Endothelial cell of umbilical vein (primary cell): ENCODE measurements at regions not wholly inside any gene's neighbourhood (a gene's known extent, or its start where the extent isn't known, plus 50 kb on each side); places are given as distances from the start of the nearest gene placed in this dataset.

ENCODE experiments used
- BruUV-seq: library from RNA; stranded (reverse); fragments of 400-500 nt; replicated peaks from 2 replicates; lab custom pipeline; 2021; lab: Mats Ljungman, UMichigan
- CTCF ChIA-PET: fragments of 300-600, 350-600 bp; sonication (Branson Sonifier 250); formaldehyde crosslinking; loops from one replicate; lab custom pipeline; 2021; ENCODE audit warnings: antibody characterized with exemption, inconsistent platforms; lab: Charles Lee
- POLR2A ChIA-PET: fragments of 300-600, 350-600 bp; sonication (Branson Sonifier 250); formaldehyde crosslinking; loops from one replicate; lab custom pipeline; 2021; ENCODE audit warnings: antibody characterized with exemption, inconsistent platforms; lab: Charles Lee
- DNase-seq: peaks from one replicate; pipeline ENCODE4 v3.0.0-alpha.2; 2011; ENCODE audit warnings: low read depth, low spot score
- FAIRE-seq: peaks from 2 replicates; lab custom pipeline; 2011; peaks lifted over from hg19 to GRCh38; lab: Jason Lieb, UNC
- H2AFZ ChIP-seq: 2 replicates; pipeline ENCODE4 v1.6.0; 2012; ENCODE audit warnings: low read depth, low read length, control low read depth, inconsistent platforms
- H3K27ac ChIP-seq: 2 replicates; pipeline ENCODE4 v1.5.1; 2011; ENCODE audit warnings: low read depth, mild to moderate bottlenecking, control low read depth, low read length, moderate library complexity; ENCODE audit not compliant: insufficient read depth
- H3K27me3 ChIP-seq, 2 experiments: 2 replicates each; pipeline versions ENCODE4 v1.6.0 to v1.6.1; 2011; ENCODE audit warnings: low read length in 2 of 2, mixed read lengths in 1 of 2; ENCODE audit not compliant: control insufficient read depth in 2 of 2, insufficient read depth in 2 of 2
- H3K36me3 ChIP-seq, 2 experiments: 2 replicates in 1 of 2; 3 replicates in 1 of 2; pipeline ENCODE4 v1.5.1; 2011; ENCODE audit warnings: low read length in 2 of 2, mild to moderate bottlenecking in 1 of 2, moderate library complexity in 1 of 2; ENCODE audit not compliant: control insufficient read depth in 2 of 2, insufficient read depth in 2 of 2; ENCODE audit errors: extremely low read depth in 1 of 2
- H3K4me1 ChIP-seq: 3 replicates; pipeline ENCODE4 v1.5.1; 2011; ENCODE audit warnings: mild to moderate bottlenecking, low read length; ENCODE audit not compliant: control insufficient read depth, insufficient read depth; ENCODE audit errors: extremely low read depth
- H3K4me2 ChIP-seq: 2 replicates; pipeline ENCODE4 v1.6.1; 2011; ENCODE audit warnings: low read length, control low read depth, mixed read lengths; ENCODE audit not compliant: insufficient read depth
- H3K4me3 ChIP-seq, 3 experiments: fragments of 200-600 bp in 1 of 3; sonication (generic), shearing (Covaris generic) in 1 of 3; replicated peaks in 1 of 3; 2 replicates each; pipeline ENCODE4 v1.5.1; 2011 to 2016; ENCODE audit warnings: control low read depth in 3 of 3, low read length in 3 of 3, mild to moderate bottlenecking in 2 of 3, inconsistent platforms in 1 of 3, low read depth in 1 of 3, moderate library complexity in 1 of 3; ENCODE audit not compliant: insufficient read depth in 1 of 3
- H3K79me2 ChIP-seq: 2 replicates; pipeline ENCODE4 v1.6.0; 2012; ENCODE audit warnings: low read length, inconsistent platforms; ENCODE audit not compliant: control insufficient read depth, insufficient read depth
- H3K9ac ChIP-seq: replicated peaks from 2 replicates; pipeline ENCODE3; 2011; ENCODE audit warnings: low read length, control low read depth; ENCODE audit not compliant: insufficient read depth; ENCODE audit errors: extremely low read depth
- H3K9me1 ChIP-seq: replicated peaks from 3 replicates; pipeline ENCODE4 v1.6.0; 2011; ENCODE audit warnings: mild to moderate bottlenecking, low read length; ENCODE audit not compliant: control insufficient read depth, insufficient read depth; ENCODE audit errors: extremely low read depth
- H3K9me3 ChIP-seq: replicated peaks from 2 replicates; pipeline ENCODE4 v1.5.1; 2012; ENCODE audit warnings: low read length, inconsistent platforms; ENCODE audit not compliant: control insufficient read depth, insufficient read depth
- H4K20me1 ChIP-seq: replicated peaks from 2 replicates; pipeline ENCODE3; 2011; ENCODE audit warnings: mild to moderate bottlenecking, low read length; ENCODE audit not compliant: control insufficient read depth, insufficient read depth; ENCODE audit errors: extremely low read depth
- EZH2 ChIP-seq: IDR thresholded peaks from 2 replicates; pipeline ENCODE4 v1.6.1; 2012; ENCODE audit warnings: borderline replicate concordance, low read depth, mild to moderate bottlenecking, moderate library complexity, low read length, inconsistent platforms; ENCODE audit not compliant: severe bottlenecking
- FOS ChIP-seq: IDR thresholded peaks from 2 replicates; pipeline ENCODE4 v1.6.1; 2011; ENCODE audit warnings: mild to moderate bottlenecking, low read length, moderate library complexity, borderline replicate concordance; ENCODE audit not compliant: insufficient read depth
- GATA2 ChIP-seq: IDR thresholded peaks from 2 replicates; pipeline ENCODE4 v1.7.0; 2011; ENCODE audit warnings: low read depth, mild to moderate bottlenecking, moderate library complexity, mixed read lengths, low read length; ENCODE audit not compliant: insufficient read length, insufficient read depth
- JUN ChIP-seq: IDR thresholded peaks from 2 replicates; pipeline ENCODE4 v1.6.1; 2011; ENCODE audit warnings: borderline replicate concordance, low read depth; ENCODE audit not compliant: insufficient read length, insufficient read depth
- MYC ChIP-seq: IDR thresholded peaks from one replicate; pipeline ENCODE4 v1.6.1; 2011; ENCODE audit warnings: mild to moderate bottlenecking, low read depth, low read length
- POLR2A ChIP-seq: IDR thresholded peaks from 2 replicates; pipeline ENCODE4 v1.6.1; 2012; ENCODE audit warnings: low read depth, mild to moderate bottlenecking, control low read depth, low read length
- POLR2AphosphoS5 ChIP-seq: IDR thresholded peaks from 2 replicates; pipeline ENCODE4 v1.6.1; 2012; ENCODE audit warnings: low read depth, mild to moderate bottlenecking, control low read depth, low read length, moderate library complexity; ENCODE audit not compliant: insufficient read depth
- dilution Hi-C: fragments of 300-500 bp; cut with MboI; formaldehyde crosslinking; loops from one replicate; pipeline ENCODE4 v1.15.0; 2019; ENCODE audit warnings: low sequenced_read_pairs; ENCODE audit not compliant: extremely low pct_ligation_motif_present
- intact Hi-C: fragments of 100-400 bp; cut with micrococcal nuclease; formaldehyde crosslinking; loops from one replicate; pipeline ENCODE4 v1.10.0; 2022
- TF ChIP-seq, protein P1 (sequence below), 2 donors: IDR thresholded peaks; 1 replicate in 1 of 2; 2 replicates in 1 of 2; pipeline ENCODE4 v1.5.1; 2011; ENCODE audit warnings: low read length in 2 of 2, mild to moderate bottlenecking in 2 of 2, moderate library complexity in 2 of 2, control low read depth in 1 of 2, inconsistent platforms in 1 of 2, low read depth in 1 of 2; ENCODE audit not compliant: insufficient read depth in 1 of 2; ENCODE audit errors: extremely low read depth in 1 of 2
- TF ChIP-seq, protein P2 (sequence below): IDR thresholded peaks from 2 replicates; pipeline ENCODE4 v1.6.1; 2011; ENCODE audit not compliant: insufficient read depth, insufficient read length

DNA sequence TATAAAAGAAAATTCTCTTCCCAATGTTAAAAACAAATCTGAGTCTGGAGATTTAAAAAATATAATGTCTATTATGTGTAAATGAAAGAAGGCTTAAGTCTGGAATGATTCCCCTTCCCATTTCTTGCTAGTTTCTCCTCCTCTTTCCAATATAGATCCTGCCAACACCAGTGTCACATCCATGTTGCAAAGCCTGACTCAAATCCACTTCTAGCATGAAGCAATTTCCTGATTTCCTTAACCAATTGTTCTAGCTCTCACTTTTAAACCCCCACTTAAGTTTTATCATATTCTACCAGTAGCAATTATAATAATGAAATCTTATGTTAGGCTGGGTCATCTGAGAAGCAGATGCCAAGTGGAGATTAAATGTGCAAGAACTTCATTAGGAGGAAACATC is 100.1 kb upstream of the SEC61G start:
- POLR2A ChIA-PET, result no interaction called here
- H3K4me1 ChIP-seq, result no peaks in the 10 kb centered on the region
- FAIRE-seq, result no peak
- no peaks in the 10 kb centered on the region for H3K79me2 ChIP-seq
- no TSS peak for BruUV-seq
- dilution Hi-C loops (no loop called here), intact Hi-C loops (no loop called here)
- H3K4me2 ChIP-seq, result no peak overlapping the region
- H2AFZ ChIP-seq, result no peak overlapping the region
- H3K9ac ChIP-seq, result no peak overlapping the region
- peaks cover 11 to 24% of the 10 kb centered on the region in 2 experiments for H3K27me3 ChIP-seq
- CTCF ChIA-PET, result no interaction called here
- no peak overlapping the region for H3K4me3 ChIP-seq
- no peaks in the 10 kb centered on the region for H3K36me3 ChIP-seq
- TF ChIP-seq GATA2, result no peak
- TF ChIP-seq, protein P1, sequence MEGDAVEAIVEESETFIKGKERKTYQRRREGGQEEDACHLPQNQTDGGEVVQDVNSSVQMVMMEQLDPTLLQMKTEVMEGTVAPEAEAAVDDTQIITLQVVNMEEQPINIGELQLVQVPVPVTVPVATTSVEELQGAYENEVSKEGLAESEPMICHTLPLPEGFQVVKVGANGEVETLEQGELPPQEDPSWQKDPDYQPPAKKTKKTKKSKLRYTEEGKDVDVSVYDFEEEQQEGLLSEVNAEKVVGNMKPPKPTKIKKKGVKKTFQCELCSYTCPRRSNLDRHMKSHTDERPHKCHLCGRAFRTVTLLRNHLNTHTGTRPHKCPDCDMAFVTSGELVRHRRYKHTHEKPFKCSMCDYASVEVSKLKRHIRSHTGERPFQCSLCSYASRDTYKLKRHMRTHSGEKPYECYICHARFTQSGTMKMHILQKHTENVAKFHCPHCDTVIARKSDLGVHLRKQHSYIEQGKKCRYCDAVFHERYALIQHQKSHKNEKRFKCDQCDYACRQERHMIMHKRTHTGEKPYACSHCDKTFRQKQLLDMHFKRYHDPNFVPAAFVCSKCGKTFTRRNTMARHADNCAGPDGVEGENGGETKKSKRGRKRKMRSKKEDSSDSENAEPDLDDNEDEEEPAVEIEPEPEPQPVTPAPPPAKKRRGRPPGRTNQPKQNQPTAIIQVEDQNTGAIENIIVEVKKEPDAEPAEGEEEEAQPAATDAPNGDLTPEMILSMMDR (IDR thresholded peaks at IDR 0.05; ENCODE audit: extremely low read depth in 1 of 2, insufficient read depth in 1 of 2, low read depth in 1 of 2, low read length in 2 of 2), result no peak
- TF ChIP-seq POLR2A, result no peak
- no peak for TF ChIP-seq EZH2
- TF ChIP-seq, protein P2, sequence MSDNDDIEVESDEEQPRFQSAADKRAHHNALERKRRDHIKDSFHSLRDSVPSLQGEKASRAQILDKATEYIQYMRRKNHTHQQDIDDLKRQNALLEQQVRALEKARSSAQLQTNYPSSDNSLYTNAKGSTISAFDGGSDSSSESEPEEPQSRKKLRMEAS, result no peak
- TF ChIP-seq JUN, result no peak
- H3K9me3 ChIP-seq, result no peaks in the 10 kb centered on the region
- no peaks in the 10 kb centered on the region for H3K9me1 ChIP-seq
- H4K20me1 ChIP-seq, result no peaks in the 10 kb centered on the region
- DNase-seq, result no peak
- no peak overlapping the region for H3K27ac ChIP-seq

DNA sequence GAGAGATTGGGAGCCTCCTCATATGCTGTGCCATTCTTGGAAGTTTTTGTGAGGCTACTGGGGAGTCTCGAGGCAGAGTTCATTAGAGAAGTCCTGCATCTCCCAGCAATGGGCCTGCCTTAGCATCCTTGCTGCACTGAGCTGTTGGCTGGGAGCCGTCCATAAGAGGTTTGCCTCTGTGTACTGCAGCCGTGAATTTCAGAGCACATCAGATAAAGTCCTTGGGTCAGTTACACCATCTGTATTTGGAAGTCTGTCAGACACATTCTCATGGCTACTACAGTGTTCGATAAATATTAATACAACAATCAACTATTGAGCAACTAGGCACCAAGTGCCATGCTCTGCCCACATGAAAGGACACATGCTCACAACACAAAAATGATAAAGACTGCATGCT is 100.5 kb upstream of the SEC61G start:
- CTCF ChIA-PET, result interaction anchor here (1.5 to 1.7 kb wide), 2 partner anchors 11 to 29 kb away, joined by 4 to 5 read pairs; no protein-coding TSS in a partner anchor
- POLR2A ChIA-PET, result no interaction called here
- BruUV-seq, result no TSS peak

More for the DNA sequence above, 100.5 kb upstream of the SEC61G start:
- Histone ChIP-seq H3K9me3 (no peaks in the 10 kb centered on the region), H3K4me1 (no peaks in the 10 kb centered on the region), H3K9ac (no peak overlapping the region), H3K27ac (no peak overlapping the region), H3K9me1 (no peaks in the 10 kb centered on the region), H3K4me2 (no peak overlapping the region), H4K20me1 (no peaks in the 10 kb centered on the region), H3K4me3 (no peak overlapping the region), H3K79me2 (no peaks in the 10 kb centered on the region), H2AFZ (no peak overlapping the region), H3K36me3 (no peaks in the 10 kb centered on the region), H3K27me3 (peaks cover 12 to 24% of the 10 kb centered on the region in 2 experiments)
- dilution Hi-C loops, result no loop called here
- TF ChIP-seq MYC (no peak), JUN (no peak), POLR2A (no peak), FOS (no peak), POLR2AphosphoS5 (no peak), GATA2 (no peak), EZH2 (no peak)
- TF ChIP-seq, protein P1 (IDR thresholded peaks at IDR 0.05; ENCODE audit: extremely low read depth in 1 of 2, insufficient read depth in 1 of 2, low read depth in 1 of 2, low read length in 2 of 2), result no peak
- TF ChIP-seq, protein P2, result no peak
- DNase-seq (no peak), FAIRE-seq (no peak)
- intact Hi-C loops, result no loop called here
